IMR-90 (cell line): ENCODE measurements at regions not wholly inside any gene's neighbourhood (a gene's known extent, or its start where the extent isn't known, plus 50 kb on each side); places are given as distances from the start of the nearest gene placed in this dataset.

Experiments used
- BHLHE40 ChIP-seq: fragments of 150-350 bp; IDR thresholded peaks from 2 replicates; pipeline ENCODE4 v1.6.1; 2016; ENCODE audit warnings: mild to moderate bottlenecking, low read depth, low read length
- CEBPB ChIP-seq: IDR thresholded peaks from 2 replicates; pipeline ENCODE4 v1.6.1; 2012; ENCODE audit warnings: low read depth, low read length, improper control_type of control experiment
- CHD1 ChIP-seq: IDR thresholded peaks from 2 replicates; pipeline ENCODE4 v1.6.1; 2012; ENCODE audit warnings: low read depth, low read length, improper control_type of control experiment
- FOS ChIP-seq: fragments of 150-350 bp; IDR thresholded peaks from 2 replicates; pipeline ENCODE4 v1.6.1; 2016; ENCODE audit warnings: low read depth, low read length
- MAFK ChIP-seq: IDR thresholded peaks from 2 replicates; pipeline ENCODE4 v1.6.1; 2012; ENCODE audit warnings: low read depth, low read length, improper control_type of control experiment
- MAZ ChIP-seq: IDR thresholded peaks from 2 replicates; pipeline ENCODE4 v1.6.1; 2012; ENCODE audit warnings: low read depth, mild to moderate bottlenecking, low read length, improper control_type of control experiment, moderate library complexity, borderline replicate concordance
- MXI1 ChIP-seq: IDR thresholded peaks from 2 replicates; pipeline ENCODE4 v1.6.1; 2012; ENCODE audit warnings: low read depth, mild to moderate bottlenecking, low read length, moderate library complexity, borderline replicate concordance
- NFE2L2 ChIP-seq: fragments of 150-350 bp; IDR thresholded peaks from 2 replicates; pipeline ENCODE4 v1.6.1; 2016; ENCODE audit warnings: low read depth, mild to moderate bottlenecking, low read length
- POLR2A ChIP-seq: IDR thresholded peaks from 2 replicates; pipeline ENCODE4 v1.6.1; 2012; ENCODE audit warnings: mild to moderate bottlenecking, low read depth, low read length
- RAD21 ChIP-seq: IDR thresholded peaks from 2 replicates; pipeline ENCODE4 v1.6.1; 2012; ENCODE audit warnings: low read length, improper control_type of control experiment
- RCOR1 ChIP-seq: IDR thresholded peaks from 2 replicates; pipeline ENCODE4 v1.6.1; 2012; ENCODE audit warnings: mild to moderate bottlenecking, low read length, improper control_type of control experiment; ENCODE audit not compliant: insufficient replicate concordance
- RFX5 ChIP-seq: IDR thresholded peaks from 2 replicates; pipeline ENCODE4 v1.8.0; 2012; ENCODE audit warnings: low read depth, mild to moderate bottlenecking, low read length, moderate library complexity
- USF2 ChIP-seq: fragments of 150-350 bp; IDR thresholded peaks from 2 replicates; pipeline ENCODE4 v1.6.1; 2017; ENCODE audit warnings: mild to moderate bottlenecking, antibody characterized with exemption, low read length, low read depth
- TF ChIP-seq, protein P1 (sequence below): conservative IDR thresholded peaks from 2 replicates; pipeline ENCODE4 v1.5.1; 2012; ENCODE audit warnings: mild to moderate bottlenecking, low read depth, low read length, improper control_type of control experiment

DNA sequence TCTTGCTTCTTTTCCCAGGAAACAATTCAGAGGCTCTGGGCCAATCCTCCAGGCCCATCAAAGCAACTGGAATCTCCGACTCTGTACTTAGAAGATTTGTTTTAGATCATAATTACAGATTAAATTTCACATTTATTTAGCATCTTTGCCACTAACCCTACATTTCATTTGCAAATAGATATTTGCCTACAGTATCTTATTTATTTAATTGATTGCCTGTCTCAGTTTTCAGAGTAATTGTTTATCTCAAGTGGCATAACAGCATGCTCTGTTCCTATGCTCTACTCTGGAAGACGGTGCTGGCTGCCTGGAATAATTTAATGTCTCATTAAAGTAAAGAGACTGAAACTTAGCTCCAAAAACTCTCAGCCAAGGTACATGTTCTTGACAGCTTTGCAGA lies 213.4 kb downstream of the HNMT start:
- TF ChIP-seq, protein P1, sequence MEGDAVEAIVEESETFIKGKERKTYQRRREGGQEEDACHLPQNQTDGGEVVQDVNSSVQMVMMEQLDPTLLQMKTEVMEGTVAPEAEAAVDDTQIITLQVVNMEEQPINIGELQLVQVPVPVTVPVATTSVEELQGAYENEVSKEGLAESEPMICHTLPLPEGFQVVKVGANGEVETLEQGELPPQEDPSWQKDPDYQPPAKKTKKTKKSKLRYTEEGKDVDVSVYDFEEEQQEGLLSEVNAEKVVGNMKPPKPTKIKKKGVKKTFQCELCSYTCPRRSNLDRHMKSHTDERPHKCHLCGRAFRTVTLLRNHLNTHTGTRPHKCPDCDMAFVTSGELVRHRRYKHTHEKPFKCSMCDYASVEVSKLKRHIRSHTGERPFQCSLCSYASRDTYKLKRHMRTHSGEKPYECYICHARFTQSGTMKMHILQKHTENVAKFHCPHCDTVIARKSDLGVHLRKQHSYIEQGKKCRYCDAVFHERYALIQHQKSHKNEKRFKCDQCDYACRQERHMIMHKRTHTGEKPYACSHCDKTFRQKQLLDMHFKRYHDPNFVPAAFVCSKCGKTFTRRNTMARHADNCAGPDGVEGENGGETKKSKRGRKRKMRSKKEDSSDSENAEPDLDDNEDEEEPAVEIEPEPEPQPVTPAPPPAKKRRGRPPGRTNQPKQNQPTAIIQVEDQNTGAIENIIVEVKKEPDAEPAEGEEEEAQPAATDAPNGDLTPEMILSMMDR = no peak
- no peak for TF ChIP-seq POLR2A
- TF ChIP-seq RAD21 = no peak
- TF ChIP-seq BHLHE40 = no peak
- no peak for TF ChIP-seq RCOR1
- TF ChIP-seq FOS = no peak
- TF ChIP-seq CEBPB = no peak
- no peak for TF ChIP-seq RFX5
- no peak for TF ChIP-seq NFE2L2
- TF ChIP-seq USF2 = no peak
- TF ChIP-seq MAZ = no peak
- TF ChIP-seq MXI1 = no peak
- no peak for TF ChIP-seq MAFK
- no peak for TF ChIP-seq CHD1
